GM12875 (cell line): ENCODE measurements at regions not wholly inside any gene's neighbourhood (a gene's known extent, or its start where the extent isn't known, plus 50 kb on each side); places are given as distances from the start of the nearest gene placed in this dataset.

Experiments
- H3K4me3 ChIP-seq: one replicate; pipeline ENCODE4 v1.5.1; 2011; ENCODE audit warnings: low read depth, low read length, control low read depth
- CTCF ChIP-seq: IDR thresholded peaks from 2 replicates; pipeline ENCODE4 v1.5.1; 2011; ENCODE audit warnings: low read depth, mild to moderate bottlenecking, control low read depth, inconsistent platforms, low read length, moderate library complexity, borderline replicate concordance; ENCODE audit not compliant: insufficient read depth

- H3K4me3 ChIP-seq = no peak overlapping the region
- TF ChIP-seq CTCF = no peak
Observed at GRCh38 chr5:125126050-125126449, 379.6 kb upstream of the ZNF608 start.

- TF ChIP-seq CTCF = no peak
- no peak overlapping the region for H3K4me3 ChIP-seq
Observed at GRCh38 chr5:125129151-125129806, 382.8 kb upstream of the ZNF608 start.

- no peak for TF ChIP-seq CTCF
- no peak overlapping the region for H3K4me3 ChIP-seq
Observed at GRCh38 chr5:125130591-125130990, 384.2 kb upstream of the ZNF608 start.

GRCh38 chr5:125134216-125135081, 388.0 kb upstream of the ZNF608 start:
- TF ChIP-seq CTCF = no peak
- H3K4me3 ChIP-seq = no peak overlapping the region

- TF ChIP-seq CTCF = no peak
- H3K4me3 ChIP-seq = no peak overlapping the region
Observed at GRCh38 chr5:125137535-125137934, 391.1 kb upstream of the ZNF608 start.

GRCh38 chr5:125138266-125138665, 391.8 kb upstream of the ZNF608 start:
- no peak overlapping the region for H3K4me3 ChIP-seq

More at GRCh38 chr5:125138266-125138665, 391.8 kb upstream of the ZNF608 start:
- TF ChIP-seq CTCF = no peak
